ENCODE measurements at regions not wholly inside any gene's neighbourhood (a gene's known extent, or its start where the extent isn't known, plus 50 kb on each side); places are given as distances from the start of the nearest gene placed in this dataset.

GRCh38 chr2:120452131-120452530 is 106.2 kb downstream of the INHBB start:
- TF ChIP-seq EZH2 (IDR thresholded peaks at IDR 0.05; ENCODE audit: borderline replicate concordance), result no peak
- no peak for TF ChIP-seq CTCF (IDR thresholded peaks at IDR 0.05; ENCODE audit: poor library complexity)

Measured in hepatocyte (in vitro differentiated cells).